Liver (tissue), 3 donors: ENCODE measurements at regions not wholly inside any gene's neighbourhood (a gene's known extent, or its start where the extent isn't known, plus 50 kb on each side); places are given as distances from the start of the nearest gene placed in this dataset.

Experiments
- ATF3 ChIP-seq: IDR thresholded peaks from 2 replicates; pipeline ENCODE4 v1.6.1; 2016; ENCODE audit warnings: antibody characterized with exemption
- CTCF ChIP-seq: fragments of 150-350 bp; IDR thresholded peaks from 2 replicates; pipeline ENCODE4 v1.5.1; 2017; ENCODE audit warnings: improper control_type of control experiment, low read depth, low read length; ENCODE audit not compliant: missing input control
- HNF4G ChIP-seq: IDR thresholded peaks from 2 replicates; pipeline ENCODE4 v1.6.1; 2016; ENCODE audit warnings: antibody characterized with exemption
- JUND ChIP-seq, 2 donors: IDR thresholded peaks; 2 replicates each; pipeline ENCODE4 v1.6.1; 2016; ENCODE audit warnings: antibody characterized with exemption in 2 of 2
- MAX ChIP-seq: IDR thresholded peaks from 2 replicates; pipeline ENCODE4 v1.6.1; 2016; ENCODE audit warnings: antibody characterized with exemption
- NR2F2 ChIP-seq: IDR thresholded peaks from 2 replicates; pipeline ENCODE4 v1.6.1; 2016; ENCODE audit warnings: antibody characterized with exemption
- RAD21 ChIP-seq, 2 donors: IDR thresholded peaks; 2 replicates each; pipeline ENCODE4 v1.6.1; 2016; ENCODE audit warnings: antibody characterized with exemption in 2 of 2, mild to moderate bottlenecking in 2 of 2
- REST ChIP-seq: IDR thresholded peaks from 2 replicates; pipeline ENCODE4 v1.6.1; 2016; ENCODE audit warnings: antibody characterized with exemption, mild to moderate bottlenecking
- SP1 ChIP-seq: IDR thresholded peaks from 2 replicates; pipeline ENCODE4 v1.6.1; 2018; ENCODE audit warnings: antibody characterized with exemption, mild to moderate bottlenecking
- TAF1 ChIP-seq: conservative IDR thresholded peaks from 2 replicates; pipeline ENCODE4 v1.6.1; 2016; ENCODE audit warnings: antibody characterized with exemption, mild to moderate bottlenecking
- YY1 ChIP-seq: IDR thresholded peaks from 2 replicates; pipeline ENCODE4 v1.6.1; 2016; ENCODE audit warnings: antibody characterized with exemption, mild to moderate bottlenecking
- ZBTB33 ChIP-seq: IDR thresholded peaks from 2 replicates; pipeline ENCODE4 v1.6.1; 2016; ENCODE audit warnings: antibody characterized with exemption
- donor health status: healthy.
- donor health status: healthy.

GRCh38 chr6:4616311-4616710 is 159.9 kb upstream of the CDYL start:
- TF ChIP-seq CTCF (no peak), SP1 (no peak), MAX (no peak), ZBTB33 (no peak), TAF1 (no peak), JUND (IDR thresholded peaks at IDR 0.05) (no peak), RAD21 (IDR thresholded peaks at IDR 0.05) (no peak), REST (no peak), ATF3 (no peak), HNF4G (no peak), YY1 (no peak), NR2F2 (no peak)
